MCF 10A (cell line): ENCODE measurements at regions not wholly inside any gene's neighbourhood (a gene's known extent, or its start where the extent isn't known, plus 50 kb on each side); places are given as distances from the start of the nearest gene placed in this dataset.

Source experiments
- BruUV-seq: library from RNA; stranded (reverse); fragments of 400-500 nt; replicated peaks from 2 replicates; lab custom pipeline; 2021; lab: Mats Ljungman, UMichigan
- CTCF ChIA-PET: fragments of 300-600 bp; sonication (Branson Sonifier 250); formaldehyde crosslinking; extraction: SDS; loops from one replicate; lab custom pipeline; 2021; ENCODE audit warnings: antibody characterized with exemption, inconsistent platforms; lab: Yijun Ruan, JAX
- POLR2A ChIA-PET: fragments of 300-600, 350-650 bp; sonication (Branson Sonifier 250); formaldehyde crosslinking; extraction: SDS; loops from one replicate; lab custom pipeline; 2020; ENCODE audit warnings: antibody characterized with exemption, inconsistent platforms; lab: Yijun Ruan, JAX
- DNase-seq: peaks from one replicate; pipeline ENCODE4 v3.0.0-alpha.2; 2018; ENCODE audit not compliant: unreplicated experiment
- H3K27ac Mint-ChIP-seq: one replicate; pipeline ENCODE4 v1.8.0; 2022; ENCODE audit warnings: mild to moderate bottlenecking, low read depth, mixed read lengths; ENCODE audit not compliant: unreplicated experiment
- H3K27me3 Mint-ChIP-seq: one replicate; pipeline ENCODE4 v1.8.0; 2022; ENCODE audit warnings: mixed read lengths; ENCODE audit not compliant: insufficient read depth, unreplicated experiment
- H3K36me3 Mint-ChIP-seq: one replicate; pipeline ENCODE4 v1.8.0; 2022; ENCODE audit warnings: mild to moderate bottlenecking, moderate library complexity, mixed read lengths; ENCODE audit not compliant: insufficient read depth, unreplicated experiment
- H3K4me1 Mint-ChIP-seq: one replicate; pipeline ENCODE4 v1.8.0; 2022; ENCODE audit warnings: mixed read lengths; ENCODE audit not compliant: insufficient read depth, unreplicated experiment
- H3K4me3 Mint-ChIP-seq: one replicate; pipeline ENCODE4 v1.8.0; 2022; ENCODE audit warnings: mild to moderate bottlenecking, moderate library complexity, mixed read lengths; ENCODE audit not compliant: unreplicated experiment
- H3K9me3 Mint-ChIP-seq: one replicate; pipeline ENCODE4 v1.8.0; 2022; ENCODE audit warnings: mixed read lengths; ENCODE audit not compliant: unreplicated experiment
- CTCF ChIP-seq: fragments of 200-600 bp; IDR thresholded peaks from one replicate; pipeline ENCODE4 v1.8.0; 2022; ENCODE audit warnings: antibody characterized with exemption, mild to moderate bottlenecking; ENCODE audit not compliant: unreplicated experiment
- intact Hi-C: fragments of 100-400 bp; cut with micrococcal nuclease; formaldehyde crosslinking; loops from 2 replicates; pipeline ENCODE4 v1.14.1; 2022

- TF ChIP-seq CTCF, result no peak
- POLR2A ChIA-PET, result no interaction called here
- Mint-ChIP-seq H3K36me3 (peaks cover under 1% of the 10 kb centered on the region), H3K9me3 (no peaks in the 10 kb centered on the region), H3K4me3 (no peak overlapping the region), H3K27ac (no peak overlapping the region), H3K27me3 (no peaks in the 10 kb centered on the region), H3K4me1 (peaks cover 17% of the 10 kb centered on the region)
- no TSS peak for BruUV-seq
- intact Hi-C loops, result no loop called here
- CTCF ChIA-PET, result interaction anchor here (0.9 kb wide), 1 partner anchor 184 kb away, joined by 3 read pairs; no protein-coding TSS in a partner anchor
- no peak for DNase-seq
These were observed 83.1 kb upstream of the FNDC3B start for GRCh38 chr3:171956181-171956683.

- peaks cover 21% of the 10 kb centered on the region for H3K4me1 Mint-ChIP-seq
- CTCF ChIA-PET, result no interaction called here
- no peak overlapping the region for H3K4me3 Mint-ChIP-seq
- H3K36me3 Mint-ChIP-seq, result no peaks in the 10 kb centered on the region
- TF ChIP-seq CTCF, result no peak
- H3K9me3 Mint-ChIP-seq, result no peaks in the 10 kb centered on the region
- H3K27me3 Mint-ChIP-seq, result no peaks in the 10 kb centered on the region
- no TSS peak for BruUV-seq
- intact Hi-C loops, result no loop called here
- H3K27ac Mint-ChIP-seq, result no peak overlapping the region
- POLR2A ChIA-PET, result no interaction called here
- DNase-seq, result no peak
These were observed 82.7 kb upstream of the FNDC3B start for GRCh38 chr3:171956705-171957104.

DNA sequence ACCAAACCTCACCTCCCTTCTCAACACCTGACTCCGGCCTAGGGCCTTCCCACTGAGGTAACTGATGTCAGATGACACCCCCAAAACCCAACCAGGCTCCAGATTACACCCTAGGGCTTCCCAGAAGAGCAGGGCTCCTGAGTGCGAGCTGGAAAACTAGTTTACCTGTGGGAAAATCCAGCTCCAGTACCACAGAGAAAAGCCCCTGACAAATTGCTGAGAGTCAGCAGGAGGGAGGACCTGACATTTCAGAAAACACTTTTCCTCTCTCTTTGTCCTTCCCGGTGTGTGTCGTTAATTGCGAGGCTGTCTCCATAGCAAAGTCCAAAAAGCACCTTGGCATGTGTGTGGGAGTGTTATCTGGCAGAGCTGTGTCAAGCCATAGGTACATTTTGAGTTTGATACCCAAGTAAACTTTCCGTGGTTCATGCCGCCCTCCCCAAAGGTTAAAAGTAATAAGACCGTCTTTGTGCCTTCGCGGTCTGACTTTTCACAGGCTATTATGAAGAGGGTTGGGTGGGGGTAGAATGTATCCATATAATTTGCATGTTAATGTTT lies 79.8 kb upstream of the FNDC3B start:
- intact Hi-C loops, result no loop called here
- no peaks in the 10 kb centered on the region for H3K9me3 Mint-ChIP-seq
- CTCF ChIA-PET, result interaction anchor here (0.6 kb wide), 1 partner anchor 665 kb away, joined by 4 read pairs; no protein-coding TSS in a partner anchor
- H3K4me1 Mint-ChIP-seq, result peaks cover 13% of the 10 kb centered on the region
- H3K36me3 Mint-ChIP-seq, result no peaks in the 10 kb centered on the region
- no peaks in the 10 kb centered on the region for H3K27me3 Mint-ChIP-seq
- H3K4me3 Mint-ChIP-seq, result no peak overlapping the region
- no peak for DNase-seq
- POLR2A ChIA-PET, result interaction anchor here (0.7 kb wide), 1 partner anchor 32 kb away, joined by 4 read pairs; no protein-coding TSS in a partner anchor
- BruUV-seq, result no TSS peak
- no peak overlapping the region for H3K27ac Mint-ChIP-seq
- no peak for TF ChIP-seq CTCF

- intact Hi-C loops, result no loop called here
These were observed 79.2 kb upstream of the FNDC3B start for GRCh38 chr3:171960159-171960558.

More at GRCh38 chr3:171960159-171960558, 79.2 kb upstream of the FNDC3B start:
- POLR2A ChIA-PET, result interaction anchor here (0.6 to 0.7 kb wide), 2 partner anchors 32 to 66 kb away, joined by 3 to 4 read pairs; no protein-coding TSS in a partner anchor
- DNase-seq, result no peak
- BruUV-seq, result no TSS peak
- no peak overlapping the region for H3K4me3 Mint-ChIP-seq
- no peak for TF ChIP-seq CTCF
- H3K36me3 Mint-ChIP-seq, result no peaks in the 10 kb centered on the region
- H3K27me3 Mint-ChIP-seq, result no peaks in the 10 kb centered on the region
- H3K27ac Mint-ChIP-seq, result peak overlapping the region; percentile 92
- peaks cover 13% of the 10 kb centered on the region for H3K4me1 Mint-ChIP-seq
- CTCF ChIA-PET, result interaction anchor here (0.6 kb wide), 2 partner anchors 9 to 664 kb away, joined by 3 to 4 read pairs; no protein-coding TSS in a partner anchor
- H3K9me3 Mint-ChIP-seq, result no peaks in the 10 kb centered on the region
